Thoracic aorta (tissue), 2 donors: ENCODE measurements at regions not wholly inside any gene's neighbourhood (a gene's known extent, or its start where the extent isn't known, plus 50 kb on each side); places are given as distances from the start of the nearest gene placed in this dataset.

Experiments used
- ATAC-seq: fragments of 150-250 bp; one replicate; pipeline ENCODE4 v1.8.0; 2017; ENCODE audit warnings: low read depth; ENCODE audit not compliant: insufficient number of reproducible peaks, low FRiP score
- DNase-seq: peaks from one replicate; pipeline ENCODE4 v3.0.0-alpha.2; 2020; ENCODE audit warnings: low spot score
- H3K27ac ChIP-seq, 2 donors: fragments of 200-600 bp; sonication (generic); 1 replicate in 1 of 2; 2 replicates in 1 of 2; pipeline ENCODE4 v1.5.1; 2016; ENCODE audit warnings: mild to moderate bottlenecking in 2 of 2, moderate library complexity in 2 of 2
- H3K27me3 ChIP-seq: fragments of 200-600 bp; sonication (generic); replicated peaks from 2 replicates; pipeline ENCODE4 v1.6.0; 2016; ENCODE audit warnings: mild to moderate bottlenecking; ENCODE audit not compliant: insufficient read depth
- H3K36me3 ChIP-seq: fragments of 200-600 bp; sonication (generic); one replicate; pipeline ENCODE4 v1.5.1; 2016
- H3K4me1 ChIP-seq, 2 donors: fragments of 200-600 bp; sonication (generic); 1 replicate in 1 of 2; 2 replicates in 1 of 2; pipeline versions ENCODE4 v1.5.1 to v1.6.0; 2016; ENCODE audit warnings: low read depth in 2 of 2, mild to moderate bottlenecking in 1 of 2; ENCODE audit not compliant: control insufficient read depth in 1 of 2
- H3K4me3 ChIP-seq: fragments of 200-600 bp; sonication (generic); 2 replicates; pipeline ENCODE4 v1.5.1; 2016; ENCODE audit warnings: mild to moderate bottlenecking
- H3K9me3 ChIP-seq: fragments of 200-600 bp; sonication (generic); 2 replicates; pipeline ENCODE4 v1.5.1; 2016
- CTCF ChIP-seq: fragments of 200-600 bp; sonication (generic); IDR thresholded peaks from one replicate; pipeline ENCODE4 v1.5.1; 2019; ENCODE audit warnings: antibody characterized with exemption

DNA sequence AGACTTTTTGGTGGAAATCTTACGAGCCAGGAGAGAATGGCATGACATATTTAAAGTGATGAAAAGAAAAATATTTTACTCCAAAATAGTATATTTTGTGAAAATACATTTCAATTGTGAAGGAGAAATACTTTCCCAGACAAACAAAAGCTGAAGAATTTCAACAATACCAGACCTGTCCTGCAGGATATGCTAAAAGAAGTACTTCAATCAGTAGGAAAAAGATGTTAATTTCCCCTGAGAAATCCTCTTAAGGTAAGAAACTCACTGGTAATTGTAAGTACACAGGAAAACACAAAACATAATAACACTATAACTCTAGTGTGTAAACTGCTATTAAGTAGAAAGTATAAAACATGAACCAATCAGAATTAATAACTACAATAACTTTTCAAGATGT is 341.8 kb upstream of the GJE1 start:
- no peaks in the 10 kb centered on the region for H3K9me3 ChIP-seq
- no peak overlapping the region for H3K27ac ChIP-seq
- H3K4me3 ChIP-seq, result no peak overlapping the region
- ATAC-seq (no peak), DNase-seq (no peak)
- no peaks in the 10 kb centered on the region for H3K36me3 ChIP-seq
- no peaks in the 10 kb centered on the region for H3K4me1 ChIP-seq
- H3K27me3 ChIP-seq, result no peaks in the 10 kb centered on the region
- no peak for TF ChIP-seq CTCF

DNA sequence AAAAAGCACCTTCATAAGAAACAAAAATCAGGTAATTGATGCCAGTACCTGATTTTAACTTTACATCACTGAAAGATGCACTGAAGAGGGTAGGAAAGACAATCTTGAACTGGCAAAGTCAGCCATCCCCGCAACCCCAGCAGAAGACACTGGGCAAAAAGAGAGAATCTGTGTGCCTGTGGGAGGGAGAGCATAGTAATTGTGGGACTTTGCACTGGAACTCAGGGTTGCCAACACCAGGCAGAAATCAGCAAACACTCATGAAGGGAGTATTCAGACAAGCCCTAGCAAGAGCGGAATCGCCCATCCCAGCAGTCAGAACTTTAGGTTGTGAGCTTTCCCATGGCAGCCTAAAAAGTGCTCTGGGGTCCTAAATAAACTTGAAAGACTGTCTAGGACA is 344.6 kb upstream of the GJE1 start:
- DNase-seq, result no peak
- Histone ChIP-seq H3K4me1 (no peaks in the 10 kb centered on the region), H3K27me3 (no peaks in the 10 kb centered on the region), H3K4me3 (no peak overlapping the region), H3K9me3 (no peaks in the 10 kb centered on the region), H3K36me3 (no peaks in the 10 kb centered on the region), H3K27ac (no peak overlapping the region)
- ATAC-seq, result no peak
- no peak for TF ChIP-seq CTCF

DNA sequence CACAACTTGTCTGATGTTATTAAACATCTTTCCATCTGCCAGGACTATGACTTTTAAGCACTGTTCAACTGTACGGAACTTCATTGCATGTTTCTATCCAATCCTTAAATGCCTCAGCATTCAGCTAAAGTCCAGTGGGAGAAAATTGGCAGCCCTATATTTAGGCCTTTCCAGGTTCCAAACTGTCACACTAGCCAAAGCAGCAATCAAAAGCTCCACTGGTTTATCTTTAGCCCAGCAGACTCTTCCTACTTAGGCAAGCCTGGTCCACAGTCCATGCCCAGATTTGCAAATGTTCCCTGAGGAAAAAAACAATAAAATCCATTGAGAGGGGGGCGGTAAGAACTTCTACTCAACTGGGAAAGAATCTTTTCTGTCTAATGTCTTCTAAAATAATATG is 349.1 kb upstream of the GJE1 start:
- no peak overlapping the region for H3K27ac ChIP-seq
- H3K36me3 ChIP-seq, result no peaks in the 10 kb centered on the region
- DNase-seq, result no peak
- no peaks in the 10 kb centered on the region for H3K4me1 ChIP-seq
- no peak for TF ChIP-seq CTCF
- H3K4me3 ChIP-seq, result no peak overlapping the region
- no peaks in the 10 kb centered on the region for H3K27me3 ChIP-seq
- H3K9me3 ChIP-seq, result no peaks in the 10 kb centered on the region
- ATAC-seq, result no peak

- TF ChIP-seq CTCF, result no peak
- Histone ChIP-seq H3K4me1 (no peaks in the 10 kb centered on the region), H3K27ac (no peak overlapping the region), H3K9me3 (no peaks in the 10 kb centered on the region), H3K36me3 (no peaks in the 10 kb centered on the region), H3K27me3 (no peaks in the 10 kb centered on the region), H3K4me3 (no peak overlapping the region)
- ATAC-seq (no peak), DNase-seq (no peak)
Measured at GRCh38 chr6:141780296-141780695, 352.4 kb upstream of the GJE1 start.

DNA sequence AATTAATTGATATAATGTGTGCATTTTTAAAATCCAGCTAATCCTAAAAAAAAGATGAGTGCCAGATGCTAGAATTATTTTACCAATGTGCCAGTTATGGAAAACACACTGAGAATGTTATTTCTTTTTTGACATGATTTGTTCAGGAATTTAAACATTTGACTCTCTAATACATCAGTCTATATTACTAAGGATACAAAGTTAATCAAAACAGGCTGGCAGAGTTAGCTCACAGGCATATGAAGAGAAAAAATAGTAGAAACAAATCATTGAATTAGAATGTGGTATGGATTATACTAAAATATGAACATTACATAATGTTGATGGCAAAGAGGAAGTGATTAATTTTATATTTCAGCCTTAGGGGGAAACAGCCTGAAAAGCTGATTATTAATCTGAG is 368.3 kb upstream of the GJE1 start:
- Histone ChIP-seq H3K4me3 (no peak overlapping the region), H3K27me3 (no peaks in the 10 kb centered on the region), H3K36me3 (no peaks in the 10 kb centered on the region), H3K9me3 (no peaks in the 10 kb centered on the region), H3K4me1 (no peaks in the 10 kb centered on the region), H3K27ac (no peak overlapping the region)
- DNase-seq (no peak), ATAC-seq (no peak)
- TF ChIP-seq CTCF, result no peak
